Chondrocyte (in vitro differentiated cells): ENCODE measurements at regions not wholly inside any gene's neighbourhood (a gene's known extent, or its start where the extent isn't known, plus 50 kb on each side); places are given as distances from the start of the nearest gene placed in this dataset.

Experiments used
- DNase-seq: peaks from one replicate; pipeline ENCODE4 v3.0.0; 2021; ENCODE audit warnings: mixed read lengths, low spot score
- H3K27ac Mint-ChIP-seq: one replicate; pipeline ENCODE4 v1.8.0; 2021; ENCODE audit warnings: mild to moderate bottlenecking, moderate library complexity, mixed read lengths; ENCODE audit not compliant: unreplicated experiment
- H3K27me3 Mint-ChIP-seq: 2 replicates; pipeline ENCODE4 v1.8.0; 2021; ENCODE audit warnings: low read depth, mixed read lengths
- H3K36me3 Mint-ChIP-seq: 2 replicates; pipeline ENCODE4 v1.8.0; 2021; ENCODE audit warnings: low read depth, mixed read lengths
- H3K4me1 Mint-ChIP-seq: 2 replicates; pipeline ENCODE4 v1.8.0; 2021; ENCODE audit warnings: low read depth, mild to moderate bottlenecking, mixed read lengths
- H3K4me3 Mint-ChIP-seq: one replicate; pipeline ENCODE4 v1.8.0; 2021; ENCODE audit warnings: mild to moderate bottlenecking, moderate library complexity, mixed read lengths; ENCODE audit not compliant: unreplicated experiment
- H3K9me3 Mint-ChIP-seq: 2 replicates; pipeline ENCODE4 v1.8.0; 2021; ENCODE audit warnings: low read depth, mixed read lengths
- TF ChIP-seq, protein P1 (sequence below): fragments of 200-600 bp; sonication (generic); IDR thresholded peaks from 2 replicates; pipeline ENCODE4 v1.5.0; 2021; ENCODE audit warnings: antibody characterized with exemption, mild to moderate bottlenecking, moderate library complexity

DNA sequence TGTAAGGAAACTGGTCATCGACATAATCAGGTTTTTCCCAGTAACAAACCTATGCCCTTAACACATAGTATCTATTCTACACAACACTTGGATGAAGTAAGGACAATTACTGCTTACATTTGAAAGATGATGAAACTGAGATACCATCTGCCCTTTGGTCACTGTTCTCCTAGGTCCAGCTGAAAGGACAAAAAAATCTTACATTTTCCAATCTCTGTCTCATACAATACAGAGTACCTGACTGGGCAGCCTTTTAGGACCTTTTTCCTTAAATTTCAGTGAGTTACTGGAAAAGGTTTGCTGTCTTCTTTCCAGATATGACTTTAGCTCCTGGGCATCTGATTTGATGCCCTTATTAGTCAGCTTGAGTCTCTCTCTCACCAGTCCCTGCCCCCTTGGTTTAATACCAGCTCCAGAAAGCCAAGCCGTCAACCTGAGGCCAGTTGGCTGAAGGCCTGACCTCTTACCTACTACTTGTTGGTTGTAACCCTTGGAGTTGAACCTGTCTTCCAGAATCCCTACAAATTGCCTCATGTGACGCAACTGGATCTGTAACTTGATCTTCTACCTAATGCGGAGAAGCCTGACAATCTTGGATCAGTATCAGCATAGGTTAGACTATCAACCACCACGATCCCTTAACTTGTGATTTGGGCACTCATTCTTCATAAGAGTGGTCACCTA is 355.3 kb upstream of the ZNF385D start:
- no peak for DNase-seq
- Mint-ChIP-seq H3K36me3 (no peaks in the 10 kb centered on the region), H3K4me1 (no peaks in the 10 kb centered on the region), H3K27me3 (no peaks in the 10 kb centered on the region), H3K27ac (no peak overlapping the region), H3K4me3 (no peak overlapping the region), H3K9me3 (no peaks in the 10 kb centered on the region)
- TF ChIP-seq, protein P1, sequence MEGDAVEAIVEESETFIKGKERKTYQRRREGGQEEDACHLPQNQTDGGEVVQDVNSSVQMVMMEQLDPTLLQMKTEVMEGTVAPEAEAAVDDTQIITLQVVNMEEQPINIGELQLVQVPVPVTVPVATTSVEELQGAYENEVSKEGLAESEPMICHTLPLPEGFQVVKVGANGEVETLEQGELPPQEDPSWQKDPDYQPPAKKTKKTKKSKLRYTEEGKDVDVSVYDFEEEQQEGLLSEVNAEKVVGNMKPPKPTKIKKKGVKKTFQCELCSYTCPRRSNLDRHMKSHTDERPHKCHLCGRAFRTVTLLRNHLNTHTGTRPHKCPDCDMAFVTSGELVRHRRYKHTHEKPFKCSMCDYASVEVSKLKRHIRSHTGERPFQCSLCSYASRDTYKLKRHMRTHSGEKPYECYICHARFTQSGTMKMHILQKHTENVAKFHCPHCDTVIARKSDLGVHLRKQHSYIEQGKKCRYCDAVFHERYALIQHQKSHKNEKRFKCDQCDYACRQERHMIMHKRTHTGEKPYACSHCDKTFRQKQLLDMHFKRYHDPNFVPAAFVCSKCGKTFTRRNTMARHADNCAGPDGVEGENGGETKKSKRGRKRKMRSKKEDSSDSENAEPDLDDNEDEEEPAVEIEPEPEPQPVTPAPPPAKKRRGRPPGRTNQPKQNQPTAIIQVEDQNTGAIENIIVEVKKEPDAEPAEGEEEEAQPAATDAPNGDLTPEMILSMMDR, result no peak

DNA sequence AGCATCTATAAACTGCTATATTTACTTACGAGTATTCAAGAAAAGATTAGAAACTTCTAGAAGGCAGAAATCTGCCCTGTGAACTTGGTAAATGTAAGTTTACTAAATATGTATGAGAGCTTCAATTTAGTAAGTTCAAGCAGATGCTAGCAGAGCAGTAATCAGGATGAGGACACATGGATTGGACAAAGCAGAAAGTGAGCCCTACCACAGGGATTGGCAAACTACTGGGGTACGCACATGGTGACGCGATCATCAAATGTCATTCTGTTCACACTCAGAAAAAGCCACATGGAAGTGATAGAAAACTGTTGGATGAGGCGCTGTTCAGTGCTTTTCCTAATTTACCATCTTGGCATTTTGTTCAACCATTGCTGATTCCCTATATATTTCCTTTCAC is 360.2 kb upstream of the ZNF385D start:
- Mint-ChIP-seq H3K4me3 (no peak overlapping the region), H3K27me3 (peaks cover 7% of the 10 kb centered on the region), H3K36me3 (peaks cover 2% of the 10 kb centered on the region), H3K4me1 (peaks cover 4% of the 10 kb centered on the region), H3K9me3 (no peaks in the 10 kb centered on the region), H3K27ac (no peak overlapping the region)
- TF ChIP-seq, protein P1, result no peak
- no peak for DNase-seq

DNA sequence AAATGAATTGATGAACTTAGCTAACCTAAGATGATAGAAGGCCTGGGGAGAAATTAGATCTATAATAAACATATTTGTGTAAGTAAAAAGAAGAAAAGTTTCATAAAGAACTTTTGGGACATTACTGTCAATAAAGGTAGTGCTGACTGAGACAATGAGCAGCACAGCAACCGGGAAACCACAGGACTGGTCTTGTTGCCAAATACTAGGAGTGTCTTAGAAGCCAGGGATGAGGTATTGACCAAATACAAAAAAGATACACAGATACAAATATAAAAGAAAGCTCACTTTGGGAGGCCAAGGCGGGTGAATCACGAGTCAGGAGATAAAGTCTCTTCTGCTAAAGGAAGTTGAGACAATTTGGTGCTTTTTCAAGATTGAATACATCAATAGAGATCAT is 362.4 kb upstream of the ZNF385D start:
- no peaks in the 10 kb centered on the region for H3K9me3 Mint-ChIP-seq
- peaks cover 2% of the 10 kb centered on the region for H3K36me3 Mint-ChIP-seq
- no peak overlapping the region for H3K4me3 Mint-ChIP-seq
- TF ChIP-seq, protein P1, result no peak
- H3K4me1 Mint-ChIP-seq, result peaks cover 7% of the 10 kb centered on the region
- DNase-seq, result no peak
- H3K27me3 Mint-ChIP-seq, result peaks cover 9% of the 10 kb centered on the region
- no peak overlapping the region for H3K27ac Mint-ChIP-seq

DNA sequence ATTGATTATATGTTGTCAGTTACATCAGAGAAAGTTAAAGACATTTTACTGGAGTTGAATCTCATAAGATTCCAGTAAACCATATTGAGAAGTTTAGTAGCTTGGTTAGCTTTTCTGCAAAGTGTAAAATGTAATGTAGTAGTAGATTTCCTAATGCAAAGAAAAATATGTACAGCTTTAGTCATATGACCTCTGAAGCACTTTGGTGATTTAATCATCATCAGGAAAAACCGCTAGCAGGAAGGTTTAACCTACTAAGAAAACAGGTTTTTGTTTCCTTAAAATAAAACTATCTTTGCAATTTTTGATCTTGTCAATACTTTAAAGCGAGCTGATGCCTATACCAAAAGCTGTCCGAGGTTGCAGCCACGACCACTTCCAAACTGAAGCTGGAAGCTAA is 364.6 kb upstream of the ZNF385D start:
- H3K27ac Mint-ChIP-seq, result no peak overlapping the region
- peaks cover 15% of the 10 kb centered on the region for H3K27me3 Mint-ChIP-seq
- no peak overlapping the region for H3K4me3 Mint-ChIP-seq
- H3K36me3 Mint-ChIP-seq, result peaks cover 2% of the 10 kb centered on the region
- H3K4me1 Mint-ChIP-seq, result peaks cover 7% of the 10 kb centered on the region
- DNase-seq, result no peak
- H3K9me3 Mint-ChIP-seq, result no peaks in the 10 kb centered on the region
- TF ChIP-seq, protein P1, result no peak

DNA sequence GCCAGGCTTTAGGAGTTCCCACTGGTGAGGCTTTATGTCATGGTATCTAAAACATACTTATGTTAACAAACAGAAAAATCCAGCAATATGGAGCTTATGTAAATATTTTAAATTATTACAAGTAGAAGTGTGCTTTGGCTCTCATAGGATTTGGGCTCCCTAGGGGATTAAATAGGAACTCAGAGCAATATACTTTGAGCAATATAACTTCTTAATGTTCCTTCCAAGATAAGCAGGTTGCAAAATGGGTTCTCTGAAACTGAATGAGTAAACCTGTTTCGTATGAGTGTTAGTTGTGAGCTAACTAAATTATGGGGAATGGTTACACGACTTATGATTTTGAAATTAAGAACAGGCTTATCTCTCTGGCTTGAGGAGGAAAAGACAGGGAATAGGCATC is 366.1 kb upstream of the ZNF385D start:
- TF ChIP-seq, protein P1, result no peak
- Mint-ChIP-seq H3K9me3 (no peaks in the 10 kb centered on the region), H3K4me1 (peaks cover 7% of the 10 kb centered on the region), H3K27me3 (peaks cover 27% of the 10 kb centered on the region), H3K4me3 (no peak overlapping the region), H3K36me3 (peaks cover 2% of the 10 kb centered on the region), H3K27ac (no peak overlapping the region)
- DNase-seq, result no peak
